ENCODE measurements at regions not wholly inside any gene's neighbourhood (a gene's known extent, or its start where the extent isn't known, plus 50 kb on each side); places are given as distances from the start of the nearest gene placed in this dataset.

DNA sequence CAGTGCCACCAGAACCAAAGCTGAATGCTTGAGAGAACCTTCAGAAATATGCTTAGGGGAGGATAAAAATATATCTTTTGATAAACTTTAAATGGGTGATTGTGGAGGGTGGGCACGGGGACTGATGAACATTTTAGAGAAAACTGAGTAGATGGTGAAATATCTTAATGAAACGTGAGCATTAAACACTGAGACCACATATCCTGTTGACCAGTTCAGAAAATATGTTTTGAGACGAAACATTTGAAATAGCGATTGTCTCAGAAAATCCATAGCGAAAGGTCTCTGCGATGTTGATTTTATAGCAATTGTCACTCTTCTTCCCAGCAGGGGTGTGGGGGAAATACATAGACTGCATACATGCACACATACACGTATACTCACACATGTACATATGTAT is 231.0 kb downstream of the ESM1 start:
- TF ChIP-seq, protein P1, sequence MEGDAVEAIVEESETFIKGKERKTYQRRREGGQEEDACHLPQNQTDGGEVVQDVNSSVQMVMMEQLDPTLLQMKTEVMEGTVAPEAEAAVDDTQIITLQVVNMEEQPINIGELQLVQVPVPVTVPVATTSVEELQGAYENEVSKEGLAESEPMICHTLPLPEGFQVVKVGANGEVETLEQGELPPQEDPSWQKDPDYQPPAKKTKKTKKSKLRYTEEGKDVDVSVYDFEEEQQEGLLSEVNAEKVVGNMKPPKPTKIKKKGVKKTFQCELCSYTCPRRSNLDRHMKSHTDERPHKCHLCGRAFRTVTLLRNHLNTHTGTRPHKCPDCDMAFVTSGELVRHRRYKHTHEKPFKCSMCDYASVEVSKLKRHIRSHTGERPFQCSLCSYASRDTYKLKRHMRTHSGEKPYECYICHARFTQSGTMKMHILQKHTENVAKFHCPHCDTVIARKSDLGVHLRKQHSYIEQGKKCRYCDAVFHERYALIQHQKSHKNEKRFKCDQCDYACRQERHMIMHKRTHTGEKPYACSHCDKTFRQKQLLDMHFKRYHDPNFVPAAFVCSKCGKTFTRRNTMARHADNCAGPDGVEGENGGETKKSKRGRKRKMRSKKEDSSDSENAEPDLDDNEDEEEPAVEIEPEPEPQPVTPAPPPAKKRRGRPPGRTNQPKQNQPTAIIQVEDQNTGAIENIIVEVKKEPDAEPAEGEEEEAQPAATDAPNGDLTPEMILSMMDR (conservative IDR thresholded peaks at IDR 0.05): no peak
- TF ChIP-seq ZFX (IDR thresholded peaks at IDR 0.05): no peak
